Epithelial cell of prostate (primary cell): ENCODE measurements at regions not wholly inside any gene's neighbourhood (a gene's known extent, or its start where the extent isn't known, plus 50 kb on each side); places are given as distances from the start of the nearest gene placed in this dataset.
"Not testable (repeated sequence)": the region's sequence is repeated elsewhere in the genome, so short reads cannot be mapped to it uniquely, and the experiment has no call there.

Source experiments
- DNase-seq: peaks from one replicate; pipeline ENCODE4 v3.0.0-alpha.2; 2011; ENCODE audit warnings: low read depth, low spot score
- H3K27ac ChIP-seq: fragments of 450-650 bp; 2 replicates; pipeline ENCODE4 v1.5.1; 2017; ENCODE audit warnings: mild to moderate bottlenecking

GRCh38 chr17:49898366-49899190 lies 50.7 kb upstream of the TAC4 start:
- no peak overlapping the region for H3K27ac ChIP-seq
- DNase-seq, result no peak

- no peak overlapping the region for H3K27ac ChIP-seq
- DNase-seq, result no peak
These were observed 51.3 kb upstream of the TAC4 start for GRCh38 chr17:49899191-49899485.

GRCh38 chr17:49899588-49899987 lies 51.7 kb upstream of the TAC4 start:
- DNase-seq, result no peak
- H3K27ac ChIP-seq, result no peak overlapping the region

GRCh38 chr17:49900801-49901200 lies 52.9 kb upstream of the TAC4 start:
- DNase-seq, H3K27ac ChIP-seq: not testable (repeated sequence)

GRCh38 chr17:49901460-49902331 lies 53.8 kb upstream of the TAC4 start:
- no peak overlapping the region for H3K27ac ChIP-seq
- no peak for DNase-seq

GRCh38 chr17:49903523-49903922 lies 55.7 kb upstream of the TAC4 start:
- no peak overlapping the region for H3K27ac ChIP-seq
- DNase-seq, result no peak

- DNase-seq, result no peak
These were observed 57.0 kb upstream of the TAC4 start for GRCh38 chr17:49904893-49905292.

GRCh38 chr17:49906531-49907136 lies 58.8 kb upstream of the TAC4 start:
- DNase-seq, result no peak
- H3K27ac ChIP-seq, result no peak overlapping the region

More at GRCh38 chr17:49904893-49905292, 57.0 kb upstream of the TAC4 start:
- H3K27ac ChIP-seq, result no peak overlapping the region

GRCh38 chr17:49907279-49907678 lies 59.4 kb upstream of the TAC4 start:
- no peak overlapping the region for H3K27ac ChIP-seq
- DNase-seq, result no peak

- no peak overlapping the region for H3K27ac ChIP-seq
- DNase-seq, result no peak
These were observed 59.9 kb upstream of the DLX4 start for GRCh38 chr17:49908782-49909714.

- no peak overlapping the region for H3K27ac ChIP-seq
- DNase-seq, result peak; percentile 37
These were observed 58.7 kb upstream of the DLX4 start for GRCh38 chr17:49910094-49910857.

GRCh38 chr17:49910858-49911204 lies 58.2 kb upstream of the DLX4 start:
- H3K27ac ChIP-seq, result no peak overlapping the region
- no peak for DNase-seq

- H3K27ac ChIP-seq, result no peak overlapping the region
- DNase-seq, result no peak
These were observed 57.3 kb upstream of the DLX4 start for GRCh38 chr17:49911719-49912118.

GRCh38 chr17:49913226-49914095 lies 55.5 kb upstream of the DLX4 start:
- no peak for DNase-seq
- no peak overlapping the region for H3K27ac ChIP-seq

- H3K27ac ChIP-seq, result no peak overlapping the region
- DNase-seq, result no peak
These were observed 54.9 kb upstream of the DLX4 start for GRCh38 chr17:49914096-49914490.

- H3K27ac ChIP-seq, result no peak overlapping the region
- no peak for DNase-seq
These were observed 54.3 kb upstream of the DLX4 start for GRCh38 chr17:49914664-49915063.

GRCh38 chr17:49915260-49915659 lies 53.7 kb upstream of the DLX4 start:
- H3K27ac ChIP-seq, result no peak overlapping the region
- no peak for DNase-seq

- DNase-seq, result no peak
- no peak overlapping the region for H3K27ac ChIP-seq
These were observed 53.3 kb upstream of the DLX4 start for GRCh38 chr17:49915670-49916069.
